PC-9 (cell line): ENCODE measurements at regions not wholly inside any gene's neighbourhood (a gene's known extent, or its start where the extent isn't known, plus 50 kb on each side); places are given as distances from the start of the nearest gene placed in this dataset.

ENCODE experiments used
- EZH2 ChIP-seq: fragments of 200-600 bp; sonication (generic); IDR thresholded peaks from 2 replicates; pipeline ENCODE4 v1.8.0; 2017; ENCODE audit warnings: antibody characterized with exemption, low read depth
- TF ChIP-seq, protein P1 (sequence below): fragments of 200-600 bp; sonication (generic); conservative IDR thresholded peaks from 2 replicates; pipeline ENCODE4 v1.6.1; 2017; ENCODE audit warnings: mixed run types, antibody characterized with exemption, mild to moderate bottlenecking, moderate library complexity

DNA sequence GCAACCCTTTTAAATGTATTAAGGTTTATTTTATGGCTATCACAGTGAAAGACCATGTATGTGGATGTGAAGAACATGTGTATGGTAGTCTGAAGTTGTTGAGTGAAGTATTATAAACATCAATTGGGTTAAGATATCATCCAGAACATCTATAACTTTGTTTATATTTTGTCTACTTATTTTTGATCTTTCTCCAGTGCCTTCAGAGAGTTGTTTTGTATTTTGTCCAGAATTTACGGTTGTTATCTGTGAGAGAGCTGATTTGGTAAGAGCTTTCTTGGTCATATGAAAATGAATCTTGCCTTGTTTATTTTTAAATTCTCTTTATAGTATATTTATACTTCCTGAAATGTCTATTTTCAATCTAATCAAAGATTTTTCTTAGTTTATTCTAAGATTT is 573.7 kb upstream of the POU3F3 start:
- TF ChIP-seq, protein P1, sequence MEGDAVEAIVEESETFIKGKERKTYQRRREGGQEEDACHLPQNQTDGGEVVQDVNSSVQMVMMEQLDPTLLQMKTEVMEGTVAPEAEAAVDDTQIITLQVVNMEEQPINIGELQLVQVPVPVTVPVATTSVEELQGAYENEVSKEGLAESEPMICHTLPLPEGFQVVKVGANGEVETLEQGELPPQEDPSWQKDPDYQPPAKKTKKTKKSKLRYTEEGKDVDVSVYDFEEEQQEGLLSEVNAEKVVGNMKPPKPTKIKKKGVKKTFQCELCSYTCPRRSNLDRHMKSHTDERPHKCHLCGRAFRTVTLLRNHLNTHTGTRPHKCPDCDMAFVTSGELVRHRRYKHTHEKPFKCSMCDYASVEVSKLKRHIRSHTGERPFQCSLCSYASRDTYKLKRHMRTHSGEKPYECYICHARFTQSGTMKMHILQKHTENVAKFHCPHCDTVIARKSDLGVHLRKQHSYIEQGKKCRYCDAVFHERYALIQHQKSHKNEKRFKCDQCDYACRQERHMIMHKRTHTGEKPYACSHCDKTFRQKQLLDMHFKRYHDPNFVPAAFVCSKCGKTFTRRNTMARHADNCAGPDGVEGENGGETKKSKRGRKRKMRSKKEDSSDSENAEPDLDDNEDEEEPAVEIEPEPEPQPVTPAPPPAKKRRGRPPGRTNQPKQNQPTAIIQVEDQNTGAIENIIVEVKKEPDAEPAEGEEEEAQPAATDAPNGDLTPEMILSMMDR = no peak
- no peak for TF ChIP-seq EZH2
